RWPE1 (cell line): ENCODE measurements at regions not wholly inside any gene's neighbourhood (a gene's known extent, or its start where the extent isn't known, plus 50 kb on each side); places are given as distances from the start of the nearest gene placed in this dataset.

ENCODE experiments used
- CTCF ChIA-PET: fragments of 350-600 bp; sonication (Branson Sonifier 250); formaldehyde crosslinking; extraction: SDS; loops from one replicate; lab custom pipeline; 2021; lab: Yijun Ruan, JAX
- POLR2A ChIA-PET: fragments of 400-600 bp; formaldehyde crosslinking; extraction: SDS; loops from one replicate; lab custom pipeline; 2020; ENCODE audit warnings: antibody characterized with exemption; ENCODE audit not compliant: low non-redundant PET; lab: Yijun Ruan, JAX
- DNase-seq: peaks from one replicate; pipeline ENCODE4 v3.0.0; 2012; ENCODE audit warnings: low spot score
- H3K27ac ChIP-seq: fragments of 450-650 bp; 2 replicates; pipeline ENCODE4 v1.5.1; 2017
- CTCF ChIP-seq: fragments of 450-650 bp; conservative IDR thresholded peaks from 2 replicates; pipeline ENCODE4 v1.5.1; 2017; ENCODE audit warnings: low read depth, mild to moderate bottlenecking

- no peak for TF ChIP-seq CTCF
- ChIA-PET CTCF (no interaction called here), POLR2A (no interaction called here)
- H3K27ac ChIP-seq, result no peak overlapping the region
- no peak for DNase-seq
Observed at GRCh38 chr22:49011769-49012648, 815.7 kb downstream of the BRD1 start.

- TF ChIP-seq CTCF, result no peak
- DNase-seq, result no peak
- ChIA-PET POLR2A (no interaction called here), CTCF (no interaction called here)
- H3K27ac ChIP-seq, result no peak overlapping the region
Observed at GRCh38 chr22:49011379-49011768, 816.3 kb downstream of the BRD1 start.

- POLR2A ChIA-PET, result no interaction called here
- CTCF ChIA-PET, result no interaction called here
- DNase-seq, result no peak
- H3K27ac ChIP-seq, result no peak overlapping the region
- no peak for TF ChIP-seq CTCF
Observed at GRCh38 chr22:49010901-49011300, 816.8 kb downstream of the BRD1 start.

GRCh38 chr22:49010070-49010863, 817.4 kb downstream of the BRD1 start:
- no peak overlapping the region for H3K27ac ChIP-seq
- no peak for DNase-seq
- TF ChIP-seq CTCF, result no peak
- POLR2A ChIA-PET, result no interaction called here
- CTCF ChIA-PET, result no interaction called here

GRCh38 chr22:49009359-49010063, 818.2 kb downstream of the BRD1 start:
- DNase-seq, result no peak
- ChIA-PET CTCF (no interaction called here), POLR2A (no interaction called here)
- TF ChIP-seq CTCF, result no peak
- no peak overlapping the region for H3K27ac ChIP-seq

GRCh38 chr22:49008682-49009235, 818.9 kb downstream of the BRD1 start:
- CTCF ChIA-PET, result no interaction called here
- DNase-seq, result no peak
- H3K27ac ChIP-seq, result no peak overlapping the region
- TF ChIP-seq CTCF, result no peak
- POLR2A ChIA-PET, result no interaction called here
